HepG2 (cell line): ENCODE measurements at regions not wholly inside any gene's neighbourhood (a gene's known extent, or its start where the extent isn't known, plus 50 kb on each side); places are given as distances from the start of the nearest gene placed in this dataset.

Experiments used
- CERS6 ChIP-seq: sonication (generic); formaldehyde crosslinking; IDR thresholded peaks from 2 replicates; pipeline ENCODE4 v1.5.0; 2020; ENCODE audit warnings: missing genetic modification reagents
- FOXK2 ChIP-seq: fragments of 450-650 bp; IDR thresholded peaks from 2 replicates; pipeline ENCODE4 v1.6.1; 2016
- GATAD2A ChIP-seq: IDR thresholded peaks from 2 replicates; pipeline ENCODE4 v1.6.1; 2016
- MATR3 ChIP-seq: sonication (generic); formaldehyde crosslinking; IDR thresholded peaks from 2 replicates; pipeline ENCODE4 v1.4.0; 2020; ENCODE audit warnings: missing genetic modification reagents
- MXD1 ChIP-seq: sonication (generic); formaldehyde crosslinking; IDR thresholded peaks from 2 replicates; pipeline ENCODE4 v1.4.0; 2020; ENCODE audit warnings: mild to moderate bottlenecking, missing genetic modification reagents
- MYC ChIP-seq: sonication (generic); formaldehyde crosslinking; IDR thresholded peaks from 2 replicates; pipeline ENCODE4 v1.9.0; 2021; ENCODE audit warnings: missing genetic modification reagents, borderline replicate concordance
- NR2F6 ChIP-seq, 2 experiments: IDR thresholded peaks; 2 replicates each; pipeline ENCODE4 v1.6.1; 2016; ENCODE audit warnings: antibody characterized with exemption in 1 of 2, mild to moderate bottlenecking in 1 of 2
- PATZ1 ChIP-seq: sonication (generic); formaldehyde crosslinking; IDR thresholded peaks from 2 replicates; pipeline ENCODE4 v1.4.0; 2020; ENCODE audit warnings: missing genetic modification reagents
- PHF21A ChIP-seq: sonication (generic); formaldehyde crosslinking; IDR thresholded peaks from 2 replicates; pipeline ENCODE4 v1.5.0; 2020; ENCODE audit warnings: mild to moderate bottlenecking, missing genetic modification reagents
- ZBTB33 ChIP-seq: sonication (generic); formaldehyde crosslinking; IDR thresholded peaks from 2 replicates; pipeline ENCODE4 v1.4.0; 2020; ENCODE audit warnings: missing genetic modification reagents
- ZBTB7B ChIP-seq: sonication (generic); formaldehyde crosslinking; IDR thresholded peaks from 2 replicates; pipeline ENCODE4 v1.4.0; 2020; ENCODE audit warnings: missing genetic modification reagents
- ZIK1 ChIP-seq: sonication (generic); formaldehyde crosslinking; IDR thresholded peaks from 2 replicates; pipeline ENCODE4 v1.5.0; 2020; ENCODE audit warnings: mild to moderate bottlenecking, low read depth, missing genetic modification reagents, borderline replicate concordance
- ZNF343 ChIP-seq: sonication (generic); formaldehyde crosslinking; IDR thresholded peaks from 2 replicates; pipeline ENCODE4 v1.4.0; 2020; ENCODE audit warnings: mild to moderate bottlenecking, missing genetic modification reagents
- ZNF414 ChIP-seq: sonication (generic); formaldehyde crosslinking; IDR thresholded peaks from 2 replicates; pipeline ENCODE4 v1.5.0; 2020; ENCODE audit warnings: missing genetic modification reagents
- ZNF441 ChIP-seq: sonication (generic); formaldehyde crosslinking; IDR thresholded peaks from 2 replicates; pipeline ENCODE4 v1.7.0; 2021; ENCODE audit warnings: missing genetic modification reagents, borderline replicate concordance
- ZNF543 ChIP-seq: sonication (generic); formaldehyde crosslinking; IDR thresholded peaks from 2 replicates; pipeline ENCODE4 v1.4.0; 2020; ENCODE audit warnings: mild to moderate bottlenecking, missing genetic modification reagents
- ZNF552 ChIP-seq: sonication (generic); formaldehyde crosslinking; IDR thresholded peaks from 2 replicates; pipeline ENCODE4 v1.9.0; 2022; ENCODE audit warnings: missing genetic modification reagents, mild to moderate bottlenecking, borderline replicate concordance
- ZNF713 ChIP-seq: sonication (generic); formaldehyde crosslinking; IDR thresholded peaks from 2 replicates; pipeline ENCODE4 v1.4.0; 2020; ENCODE audit warnings: mild to moderate bottlenecking, missing genetic modification reagents
- ZNF770 ChIP-seq: sonication (generic); formaldehyde crosslinking; IDR thresholded peaks from 2 replicates; pipeline ENCODE4 v1.5.0; 2020; ENCODE audit warnings: mild to moderate bottlenecking, missing genetic modification reagents

GRCh38 chr4:3823496-3824341 is 57.5 kb downstream of the ADRA2C start (continued):
- TF ChIP-seq ZNF770 (CRISPR knock-in tag), result peak; percentile 65
- peak; percentile 19; the same call in 1 of the 2 replicates for TF ChIP-seq CERS6 (CRISPR knock-in tag)
- TF ChIP-seq ZNF441, result peak; percentile 92
- peak; percentile 56; the same call in 1 of the 2 replicates for TF ChIP-seq MYC (CRISPR knock-in tag)
- TF ChIP-seq ZBTB7B (CRISPR knock-in tag), result peak; percentile 85
- no peak for TF ChIP-seq ZNF713 (CRISPR knock-in tag)
- TF ChIP-seq ZNF343 (CRISPR knock-in tag), result 0 out of 2 replicates have a peak, but pooled peaks have one; percentile 19
- TF ChIP-seq MXD1 (CRISPR knock-in tag), result 0 out of 2 replicates have a peak, but pooled peaks have one; percentile 36
- no peak for TF ChIP-seq ZNF543 (CRISPR knock-in tag)
- TF ChIP-seq FOXK2, result no peak
- TF ChIP-seq ZBTB33 (CRISPR knock-in tag), result peak; percentile 60; the same call in 1 of the 2 replicates
- peak; percentile 78 for TF ChIP-seq GATAD2A (CRISPR knock-in tag)
- 0 out of 2 replicates have a peak, but pooled peaks have one; percentile 40 for TF ChIP-seq PATZ1 (CRISPR knock-in tag)
- TF ChIP-seq MATR3 (CRISPR knock-in tag), result no peak
- peak; percentile 34; the same call in 1 of the 2 replicates for TF ChIP-seq ZNF414 (CRISPR knock-in tag)
- 0 out of 2 replicates have a peak, but pooled peaks have one; percentile 36 for TF ChIP-seq ZIK1 (CRISPR knock-in tag)
- TF ChIP-seq ZNF552 (CRISPR knock-in tag), result no peak
- peak; percentile 88 for TF ChIP-seq PHF21A (CRISPR knock-in tag)
- no peak for TF ChIP-seq NR2F6 (IDR thresholded peaks at IDR 0.05)
- TF ChIP-seq NR2F6 (CRISPR knock-in tag; IDR thresholded peaks at IDR 0.05), result peak; percentile 70
